GM19397 (cell line): ENCODE measurements at regions not wholly inside any gene's neighbourhood (a gene's known extent, or its start where the extent isn't known, plus 50 kb on each side); places are given as distances from the start of the nearest gene placed in this dataset.

Source experiments
- ATAC-seq: cut with Tn5 transposase; IDR thresholded peaks from one replicate; pipeline ENCODE4 v1.9.1; 2021; ENCODE audit warnings: mild to moderate bottlenecking, moderate library complexity; ENCODE audit not compliant: unreplicated experiment

- no peak for ATAC-seq
Measured at GRCh38 chr7:106797937-106798336, 67.1 kb upstream of the PIK3CG start.

DNA sequence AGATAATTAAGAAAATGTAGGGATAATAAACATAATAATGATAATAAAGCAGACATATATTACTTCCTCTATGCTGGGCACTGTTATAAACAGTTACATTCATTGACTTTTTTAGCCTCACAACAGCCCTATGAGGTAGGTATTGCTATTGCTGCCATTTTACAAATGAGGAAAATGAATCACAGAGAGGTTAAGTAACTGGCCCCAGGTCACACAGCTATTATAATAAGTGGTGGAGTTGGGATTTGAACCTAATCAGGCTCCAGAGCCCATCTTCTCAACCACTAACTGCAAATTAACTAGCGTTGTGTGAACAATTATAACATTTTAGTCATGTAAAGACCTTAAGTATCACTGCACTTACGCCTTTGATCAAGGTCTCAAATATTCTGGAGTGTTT lies 62.5 kb upstream of the PIK3CG start:
- ATAC-seq: no peak

- ATAC-seq: no peak
Measured at GRCh38 chr7:106806556-106806955, 58.5 kb upstream of the PIK3CG start.

DNA sequence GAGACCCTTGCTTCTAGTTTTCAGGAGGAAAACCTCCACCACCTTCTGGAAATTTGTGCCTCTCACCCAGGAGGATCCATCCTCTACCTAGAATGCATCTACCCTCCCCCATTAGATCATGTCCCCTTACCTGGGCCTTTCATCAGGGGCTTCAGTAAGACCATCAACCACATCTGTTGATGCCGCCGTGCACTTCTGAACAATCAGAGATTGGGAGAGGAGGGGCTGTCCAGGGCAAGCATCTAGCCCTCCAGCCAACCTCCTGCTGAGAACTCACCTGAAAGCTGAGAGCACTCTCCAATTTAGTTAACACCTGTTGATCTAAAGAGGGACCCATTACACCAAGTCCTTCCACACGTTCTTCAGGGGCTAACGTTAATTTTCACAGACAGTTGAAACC lies 57.6 kb upstream of the PIK3CG start:
- ATAC-seq: no peak

GRCh38 chr7:106808967-106809635 lies 56.0 kb upstream of the PIK3CG start:
- no peak for ATAC-seq

- ATAC-seq: no peak
Measured at GRCh38 chr7:106811472-106811871, 53.6 kb upstream of the PIK3CG start.

DNA sequence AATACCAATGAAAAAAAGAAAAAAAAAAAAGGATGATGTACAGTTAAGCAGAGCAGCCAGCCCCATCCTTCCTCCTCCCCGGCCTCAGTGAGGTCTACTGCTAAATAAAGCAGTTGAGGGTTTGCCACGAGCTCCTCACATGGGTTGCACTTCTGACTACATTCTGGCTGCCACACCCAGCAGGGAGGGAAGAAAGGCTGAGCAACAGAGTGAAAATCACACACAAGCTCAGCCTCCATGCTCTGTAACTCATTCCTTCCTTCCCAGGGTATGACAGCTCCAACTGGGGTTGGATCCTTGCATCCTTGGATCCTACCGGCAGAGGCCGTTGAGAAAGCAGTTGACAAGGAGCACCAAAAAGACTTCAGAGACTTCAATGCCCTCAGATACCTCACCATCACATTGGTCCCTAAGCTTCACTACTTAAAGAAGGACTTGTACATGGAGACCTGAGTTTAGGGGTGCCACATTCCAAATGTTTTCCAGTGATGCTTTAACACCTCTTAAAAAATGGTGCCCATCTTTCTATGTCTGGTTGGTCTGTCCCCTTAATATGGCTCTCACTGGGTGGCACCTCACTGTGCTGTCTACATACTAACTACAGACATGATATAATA lies 52.9 kb upstream of the PIK3CG start:
- no peak for ATAC-seq

- no peak for ATAC-seq
Measured at GRCh38 chr7:106813705-106814305, 51.3 kb upstream of the PIK3CG start.

DNA sequence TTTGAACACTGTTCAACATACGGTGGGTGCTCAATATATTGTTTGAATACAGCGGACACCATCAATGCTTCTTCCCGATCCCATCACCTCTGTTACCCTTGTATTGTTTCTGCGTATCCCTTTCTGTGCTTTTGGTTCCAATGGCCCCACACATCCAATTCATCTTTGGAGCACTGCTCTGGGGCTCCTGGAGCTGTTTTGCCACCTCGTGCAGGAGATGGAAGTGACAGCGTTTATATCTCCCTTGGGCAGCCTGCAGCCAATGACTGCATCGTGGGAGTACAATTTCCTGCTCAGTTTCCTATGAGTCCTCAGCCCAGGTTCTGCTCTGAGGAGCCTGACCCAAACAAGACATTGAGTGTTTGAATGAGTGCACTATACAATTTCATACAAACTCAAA lies 50.2 kb upstream of the PIK3CG start:
- no peak for ATAC-seq
